HL-60 (cell line): ENCODE measurements at regions not wholly inside any gene's neighbourhood (a gene's known extent, or its start where the extent isn't known, plus 50 kb on each side); places are given as distances from the start of the nearest gene placed in this dataset.

ENCODE experiments used
- DNase-seq, 2 experiments: peaks; one replicate each; pipeline ENCODE4 v3.0.0-alpha.2; 2010 to 2020; ENCODE audit warnings: low read depth in 1 of 2, low spot score in 1 of 2
- H3K27ac ChIP-seq: fragments of 250-450 bp; sonication (Bioruptor Pico); replicated peaks from 2 replicates; pipeline ENCODE4 v1.5.1; 2020; ENCODE audit warnings: mild to moderate bottlenecking, moderate library complexity
- H3K27me3 ChIP-seq: fragments of 250-450 bp; sonication (Bioruptor Pico); 2 replicates; pipeline ENCODE4 v1.5.1; 2021; ENCODE audit warnings: mild to moderate bottlenecking, moderate library complexity; ENCODE audit not compliant: insufficient read depth, poor library complexity, severe bottlenecking
- H3K4me3 ChIP-seq: replicated peaks from 2 replicates; pipeline ENCODE4 v1.5.1; 2011; ENCODE audit warnings: mild to moderate bottlenecking, control low read depth, low read length; ENCODE audit not compliant: insufficient read depth
- CTCF ChIP-seq: IDR thresholded peaks from one replicate; pipeline ENCODE4 v1.5.1; 2011; ENCODE audit warnings: low read length, control low read depth, inconsistent platforms; ENCODE audit not compliant: insufficient read depth
- GABPA ChIP-seq: IDR thresholded peaks from 2 replicates; pipeline ENCODE4 v1.6.1; 2012; ENCODE audit warnings: low read depth
- POLR2AphosphoS5 ChIP-seq: IDR thresholded peaks from 2 replicates; pipeline ENCODE4 v1.6.1; 2012; ENCODE audit warnings: low read depth
- REST ChIP-seq: IDR thresholded peaks from 2 replicates; pipeline ENCODE4 v1.6.1; 2012; ENCODE audit warnings: low read depth; ENCODE audit not compliant: insufficient replicate concordance
- SPI1 ChIP-seq: IDR thresholded peaks from 2 replicates; pipeline ENCODE4 v1.6.1; 2012; ENCODE audit warnings: low read depth, mild to moderate bottlenecking, borderline replicate concordance

DNA sequence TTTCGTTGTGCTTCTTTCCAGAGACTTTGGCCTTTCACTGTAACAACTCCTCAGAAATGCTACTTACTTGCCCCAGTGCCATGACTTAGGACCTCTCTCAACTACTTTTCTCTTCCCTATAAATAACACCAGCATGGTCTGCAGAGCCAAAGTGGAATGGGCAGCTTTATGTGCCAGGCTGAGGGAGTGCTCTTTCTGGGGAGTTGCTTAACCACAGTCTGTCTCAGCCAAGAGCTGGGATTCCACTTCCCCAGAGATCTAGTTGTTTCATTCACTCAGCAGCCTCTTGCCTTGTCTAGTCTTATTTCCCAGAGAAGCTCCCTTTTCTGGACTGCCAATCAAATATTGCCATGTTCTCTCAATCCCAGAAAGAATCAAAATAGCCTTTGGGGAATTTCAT, 912.2 kb downstream of the GRID1 start:
- no peak for TF ChIP-seq POLR2AphosphoS5
- TF ChIP-seq GABPA, result no peak
- no peak for TF ChIP-seq REST
- no peak for TF ChIP-seq CTCF
- TF ChIP-seq SPI1, result no peak
- Histone ChIP-seq H3K27me3 (no peaks in the 10 kb centered on the region), H3K27ac (no peak overlapping the region), H3K4me3 (no peak overlapping the region)
- no peak for DNase-seq

- no peak overlapping the region for H3K27ac ChIP-seq
- TF ChIP-seq SPI1, result no peak
- TF ChIP-seq POLR2AphosphoS5, result no peak
- TF ChIP-seq REST, result no peak
- no peak for TF ChIP-seq CTCF
- no peak for TF ChIP-seq GABPA
- no peak for DNase-seq
Measured at GRCh38 chr10:85457191-85457590, 909.4 kb downstream of the GRID1 start.

DNA sequence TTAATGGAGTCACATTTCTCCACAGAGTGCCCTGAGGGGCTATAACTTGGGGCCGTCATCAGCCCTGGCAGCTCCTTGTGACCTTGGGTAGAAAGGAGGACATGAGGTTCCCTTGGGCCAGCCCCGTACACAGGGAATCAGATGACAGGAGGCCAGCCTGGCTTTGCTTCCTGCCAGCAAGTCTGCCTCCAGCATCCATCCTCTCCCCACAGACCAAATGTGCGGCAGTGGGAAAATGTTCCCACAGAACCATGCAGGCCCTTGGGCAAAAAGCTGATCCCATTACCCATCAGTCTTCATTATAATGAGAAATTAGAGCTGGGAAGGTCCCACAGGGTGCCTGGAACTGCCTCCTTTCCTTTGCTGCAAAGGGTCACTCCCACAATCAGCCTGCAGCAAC, 908.3 kb downstream of the GRID1 start:
- Histone ChIP-seq H3K27ac (no peak overlapping the region), H3K4me3 (no peak overlapping the region), H3K27me3 (no peaks in the 10 kb centered on the region)
- no peak for DNase-seq
- TF ChIP-seq POLR2AphosphoS5 (no peak), GABPA (no peak), CTCF (no peak)

More at GRCh38 chr10:85457191-85457590, 909.4 kb downstream of the GRID1 start:
- Histone ChIP-seq H3K27me3 (no peaks in the 10 kb centered on the region), H3K4me3 (no peak overlapping the region)

GRCh38 chr10:85459906-85460305, 906.7 kb downstream of the GRID1 start:
- no peak for DNase-seq
- Histone ChIP-seq H3K27ac (no peak overlapping the region), H3K4me3 (no peak overlapping the region), H3K27me3 (no peaks in the 10 kb centered on the region)
- TF ChIP-seq GABPA, result no peak
- TF ChIP-seq SPI1, result no peak
- no peak for TF ChIP-seq CTCF
- no peak for TF ChIP-seq POLR2AphosphoS5
